ENCODE measurements at regions not wholly inside any gene's neighbourhood (a gene's known extent, or its start where the extent isn't known, plus 50 kb on each side); places are given as distances from the start of the nearest gene placed in this dataset.

DNA sequence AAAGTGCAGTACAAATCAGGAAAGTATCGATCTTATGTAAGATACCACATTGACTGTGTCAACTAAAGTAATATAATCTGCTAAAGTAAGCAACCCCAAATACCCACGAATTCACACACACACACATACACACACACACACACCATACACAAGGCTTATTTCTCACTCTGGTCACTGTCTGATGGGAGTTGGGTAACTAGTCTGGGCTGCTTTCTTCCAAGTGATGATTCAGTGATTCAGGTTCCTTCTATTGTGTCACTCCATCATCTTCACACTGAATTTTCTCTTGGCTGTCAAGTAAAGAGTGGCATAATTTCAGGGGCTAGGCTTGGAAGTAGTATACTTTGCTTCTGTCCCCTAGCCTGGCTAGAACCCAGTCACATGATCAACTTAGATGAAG is 104.8 kb upstream of the CCDC54 start:
- DNase-seq (no peak), ATAC-seq (ENCODE audit: low read depth) (no peak)
- no peaks in the 10 kb centered on the region for H3K36me3 Mint-ChIP-seq (ENCODE audit: low read depth)
- H3K27me3 Mint-ChIP-seq, result peaks cover 3% of the 10 kb centered on the region
- no peak overlapping the region for H3K27ac Mint-ChIP-seq
- CTCF ChIA-PET, result interaction anchor here (0.8 to 3.8 kb wide), 14 partner anchors 10 to 469 kb away, joined by 3 to 51 read pairs (median 5); no protein-coding TSS in a partner anchor
- no peaks in the 10 kb centered on the region for H3K9me3 Mint-ChIP-seq
- intact Hi-C loops (cut with micrococcal nuclease), result loop anchor here (1.0 to 10.0 kb wide), 5 partner anchors 35 to 362 kb away; partner anchors contain the start of gene BBX
- H3K4me3 Mint-ChIP-seq, result no peak overlapping the region
- peaks cover 2% of the 10 kb centered on the region for H3K4me1 Mint-ChIP-seq
- POLR2A ChIA-PET, result no interaction called here
- TF ChIP-seq, protein P1, sequence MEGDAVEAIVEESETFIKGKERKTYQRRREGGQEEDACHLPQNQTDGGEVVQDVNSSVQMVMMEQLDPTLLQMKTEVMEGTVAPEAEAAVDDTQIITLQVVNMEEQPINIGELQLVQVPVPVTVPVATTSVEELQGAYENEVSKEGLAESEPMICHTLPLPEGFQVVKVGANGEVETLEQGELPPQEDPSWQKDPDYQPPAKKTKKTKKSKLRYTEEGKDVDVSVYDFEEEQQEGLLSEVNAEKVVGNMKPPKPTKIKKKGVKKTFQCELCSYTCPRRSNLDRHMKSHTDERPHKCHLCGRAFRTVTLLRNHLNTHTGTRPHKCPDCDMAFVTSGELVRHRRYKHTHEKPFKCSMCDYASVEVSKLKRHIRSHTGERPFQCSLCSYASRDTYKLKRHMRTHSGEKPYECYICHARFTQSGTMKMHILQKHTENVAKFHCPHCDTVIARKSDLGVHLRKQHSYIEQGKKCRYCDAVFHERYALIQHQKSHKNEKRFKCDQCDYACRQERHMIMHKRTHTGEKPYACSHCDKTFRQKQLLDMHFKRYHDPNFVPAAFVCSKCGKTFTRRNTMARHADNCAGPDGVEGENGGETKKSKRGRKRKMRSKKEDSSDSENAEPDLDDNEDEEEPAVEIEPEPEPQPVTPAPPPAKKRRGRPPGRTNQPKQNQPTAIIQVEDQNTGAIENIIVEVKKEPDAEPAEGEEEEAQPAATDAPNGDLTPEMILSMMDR (IDR thresholded peaks at IDR 0.05), result no peak

DNA sequence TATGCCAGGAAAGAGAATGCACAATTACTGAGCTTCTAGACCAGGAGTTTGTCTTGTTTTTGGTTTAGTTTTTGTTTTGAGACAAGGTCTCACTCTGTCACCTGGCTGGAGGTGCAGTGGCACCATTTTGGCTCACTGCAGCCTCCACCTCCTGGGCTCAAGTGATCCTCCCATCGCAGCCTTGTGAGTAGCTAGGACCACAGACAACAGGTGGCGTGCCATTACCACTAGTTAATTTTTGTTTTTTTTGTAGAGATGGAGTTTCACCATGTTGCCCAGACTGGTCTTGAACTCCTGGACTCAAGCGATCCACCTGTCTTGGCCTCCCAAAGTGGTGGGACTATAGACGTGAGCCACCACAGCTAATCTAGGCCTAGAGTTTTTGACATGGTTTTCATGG is 104.4 kb upstream of the CCDC54 start:
- TF ChIP-seq, protein P1 (IDR thresholded peaks at IDR 0.05), result no peak
- Mint-ChIP-seq H3K9me3 (no peaks in the 10 kb centered on the region), H3K36me3 (ENCODE audit: low read depth) (no peaks in the 10 kb centered on the region), H3K4me1 (peaks cover 2% of the 10 kb centered on the region), H3K4me3 (no peak overlapping the region), H3K27me3 (peaks cover 3% of the 10 kb centered on the region), H3K27ac (no peak overlapping the region)
- ATAC-seq (ENCODE audit: low read depth) (no peak), DNase-seq (no peak)
- ChIA-PET POLR2A (no interaction called here), CTCF (interaction anchor here (2.8 to 3.8 kb wide), 2 partner anchors 148 to 156 kb away, joined by 11 to 51 read pairs; no protein-coding TSS in a partner anchor)
- intact Hi-C loops (cut with micrococcal nuclease), result loop anchor here (1.0 to 10.0 kb wide), 5 partner anchors 36 to 362 kb away; partner anchors contain the start of gene BBX

DNA sequence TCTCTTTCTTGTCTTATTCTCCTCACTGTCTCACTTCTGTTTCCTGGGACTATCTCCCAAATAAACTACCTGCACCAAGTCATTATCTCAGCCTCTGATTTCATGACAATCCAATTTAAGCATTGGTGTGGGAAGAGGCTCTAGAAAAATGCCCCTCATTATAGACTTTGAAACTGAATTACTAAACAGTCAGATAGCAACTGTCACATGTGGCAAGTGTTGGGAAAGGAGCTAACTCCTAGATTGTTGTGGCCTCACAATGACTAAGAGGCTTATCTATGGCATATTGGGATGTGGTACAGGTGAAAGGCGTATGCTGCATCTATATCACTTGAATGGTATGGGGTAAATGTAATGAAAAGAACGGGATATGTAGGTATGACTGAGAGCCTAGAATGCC is 103.5 kb upstream of the CCDC54 start:
- ChIA-PET POLR2A (no interaction called here), CTCF (interaction anchor here (0.6 to 3.8 kb wide), 4 partner anchors 86 to 468 kb away, joined by 3 to 51 read pairs (median 4); no protein-coding TSS in a partner anchor)
- Mint-ChIP-seq H3K27ac (no peak overlapping the region), H3K4me1 (peaks cover 2% of the 10 kb centered on the region), H3K9me3 (no peaks in the 10 kb centered on the region), H3K27me3 (peaks cover 3% of the 10 kb centered on the region), H3K4me3 (no peak overlapping the region), H3K36me3 (ENCODE audit: low read depth) (no peaks in the 10 kb centered on the region)
- TF ChIP-seq, protein P1 (IDR thresholded peaks at IDR 0.05), result no peak
- no peak for ATAC-seq (ENCODE audit: low read depth)
- intact Hi-C loops (cut with micrococcal nuclease), result loop anchor here (5.0 to 10.0 kb wide), 3 partner anchors 36 to 361 kb away; partner anchors contain the start of gene BBX
- DNase-seq, result no peak

DNA sequence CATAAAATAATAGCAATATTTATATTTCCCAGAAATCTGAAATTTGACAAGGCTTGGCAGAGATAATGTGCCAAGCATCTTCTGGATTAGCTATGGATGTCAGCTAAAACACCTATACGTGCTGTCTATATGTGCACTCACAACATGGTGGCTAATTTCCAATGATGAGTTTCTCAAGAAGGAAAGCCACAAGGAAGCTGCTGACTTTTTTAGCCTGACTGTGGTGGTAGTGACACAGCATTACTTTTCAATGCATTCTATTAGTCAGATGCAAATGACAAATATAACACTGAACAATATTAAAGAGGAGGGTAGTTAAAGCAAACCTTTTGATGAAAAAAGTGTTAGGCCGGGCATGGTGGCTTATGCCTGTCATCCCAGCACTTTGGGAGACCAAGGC is 101.7 kb upstream of the CCDC54 start:
- H3K4me1 Mint-ChIP-seq, result peaks cover 2% of the 10 kb centered on the region
- CTCF ChIA-PET, result interaction anchor here (1.0 kb wide), 2 partner anchors 146 to 323 kb away, joined by 3 to 5 read pairs; no protein-coding TSS in a partner anchor
- intact Hi-C loops (cut with micrococcal nuclease), result loop anchor here (10.0 kb wide), 1 partner anchor 359 kb away; no protein-coding TSS in a partner anchor

DNA sequence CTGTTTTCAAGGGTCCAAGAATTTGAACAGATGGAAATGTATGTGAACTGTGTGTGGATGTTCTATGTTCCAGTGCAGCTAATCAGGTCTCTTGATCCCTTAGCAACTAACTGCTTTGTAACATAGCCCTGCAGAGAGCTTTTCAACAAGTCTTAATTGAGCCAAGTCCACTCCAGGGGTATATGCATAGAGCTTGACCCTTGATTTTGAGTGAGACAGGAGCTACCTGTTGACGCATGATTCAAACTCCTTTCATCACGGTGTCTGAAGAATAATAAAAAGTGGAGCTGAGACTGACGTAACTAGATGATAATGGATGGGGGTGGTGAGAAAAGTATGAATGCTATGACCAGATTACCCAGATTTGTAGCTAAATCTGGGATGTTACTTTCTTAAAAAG is 93.3 kb upstream of the CCDC54 start:
- ATAC-seq (ENCODE audit: low read depth) (no peak), DNase-seq (no peak)
- intact Hi-C loops (cut with micrococcal nuclease), result no loop called here
- Mint-ChIP-seq H3K27ac (no peak overlapping the region), H3K36me3 (ENCODE audit: low read depth) (no peaks in the 10 kb centered on the region), H3K4me3 (no peak overlapping the region), H3K9me3 (no peaks in the 10 kb centered on the region), H3K27me3 (peaks cover 4% of the 10 kb centered on the region), H3K4me1 (peaks cover 3% of the 10 kb centered on the region)
- ChIA-PET POLR2A (no interaction called here), CTCF (interaction anchor here (0.9 to 1.1 kb wide), 2 partner anchors 137 to 145 kb away, joined by 3 read pairs; no protein-coding TSS in a partner anchor)
- TF ChIP-seq, protein P1 (IDR thresholded peaks at IDR 0.05), result no peak

More for the DNA sequence above, 101.7 kb upstream of the CCDC54 start:
- no peaks in the 10 kb centered on the region for H3K36me3 Mint-ChIP-seq (ENCODE audit: low read depth)
- H3K4me3 Mint-ChIP-seq, result no peak overlapping the region
- DNase-seq (no peak), ATAC-seq (ENCODE audit: low read depth) (no peak)
- H3K9me3 Mint-ChIP-seq, result no peaks in the 10 kb centered on the region
- H3K27ac Mint-ChIP-seq, result no peak overlapping the region
- POLR2A ChIA-PET, result no interaction called here
- H3K27me3 Mint-ChIP-seq, result peaks cover 3% of the 10 kb centered on the region
- TF ChIP-seq, protein P1 (IDR thresholded peaks at IDR 0.05), result no peak

Measured in activated B cell treated with CpG ODN at 0.5 μM for 24 hours (primary cell).